ENCODE measurements at regions not wholly inside any gene's neighbourhood (a gene's known extent, or its start where the extent isn't known, plus 50 kb on each side); places are given as distances from the start of the nearest gene placed in this dataset.

- DNase-seq, result no peak
Observed at GRCh38 chr9:99722877-99723276, 98.8 kb upstream of the NR4A3 start.

DNA sequence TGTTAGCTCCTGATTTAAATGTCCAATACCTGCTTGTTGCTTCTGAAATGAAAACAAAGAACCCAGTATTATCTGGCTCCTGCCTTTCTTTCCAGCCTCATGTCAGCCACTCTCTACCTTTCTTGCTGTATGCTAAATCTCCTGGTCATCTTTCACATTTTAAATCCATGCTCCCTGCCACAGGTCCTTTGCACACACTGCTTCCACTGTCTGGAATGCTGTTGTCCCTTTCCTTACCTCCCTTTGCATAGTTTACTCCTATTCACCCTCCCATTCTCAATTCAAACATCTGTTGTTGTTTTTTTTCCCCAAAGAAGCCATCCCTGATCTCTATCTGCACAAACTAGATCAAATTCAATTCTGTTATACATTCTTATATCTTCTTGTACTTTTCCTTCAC, 97.0 kb upstream of the NR4A3 start:
- DNase-seq, result no peak

- no peak for DNase-seq
Observed at GRCh38 chr9:99725852-99726251, 95.8 kb upstream of the NR4A3 start.

GRCh38 chr9:99726758-99727157, 94.9 kb upstream of the NR4A3 start:
- DNase-seq, result no peak

GRCh38 chr9:99730062-99730461, 91.6 kb upstream of the NR4A3 start:
- no peak for DNase-seq

DNA sequence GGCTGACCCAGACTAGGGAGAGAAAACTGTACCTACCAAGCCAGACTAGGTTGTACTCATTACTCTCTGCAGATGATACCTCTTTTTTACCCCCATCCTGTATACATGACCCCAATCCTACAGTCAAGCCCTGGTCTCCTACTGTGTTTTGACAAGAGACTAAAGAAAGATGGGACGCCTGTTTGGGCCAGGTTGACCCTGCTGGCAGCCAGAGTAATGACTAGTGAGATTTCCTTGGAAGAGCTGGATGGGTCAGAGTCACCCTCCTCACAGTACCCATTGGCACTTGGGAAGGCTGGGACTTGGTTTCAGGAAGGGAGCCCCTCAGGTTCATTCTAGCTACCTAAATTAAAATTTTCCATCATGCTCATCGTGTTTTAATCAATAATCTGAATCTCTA, 89.7 kb upstream of the NR4A3 start:
- no peak for DNase-seq

DNA sequence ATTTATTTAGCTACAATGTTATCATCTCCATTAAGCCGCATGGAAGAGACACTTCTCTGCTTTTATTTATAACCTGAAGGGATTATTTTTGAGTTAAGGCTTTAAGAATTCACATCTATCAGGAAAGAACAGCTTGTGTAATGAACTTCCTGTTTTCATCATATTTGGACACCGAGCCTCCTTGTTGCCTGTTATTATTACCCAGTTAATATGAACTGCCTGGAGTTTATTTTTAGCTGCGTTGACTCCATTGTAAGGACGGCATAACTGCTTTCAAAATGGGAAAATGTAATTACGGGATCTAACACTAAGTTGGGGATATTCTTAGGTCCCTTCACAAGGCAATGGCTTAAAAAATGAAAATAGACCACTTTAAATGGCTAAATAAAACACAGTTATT, 89.0 kb upstream of the NR4A3 start:
- DNase-seq, result no peak

DNA sequence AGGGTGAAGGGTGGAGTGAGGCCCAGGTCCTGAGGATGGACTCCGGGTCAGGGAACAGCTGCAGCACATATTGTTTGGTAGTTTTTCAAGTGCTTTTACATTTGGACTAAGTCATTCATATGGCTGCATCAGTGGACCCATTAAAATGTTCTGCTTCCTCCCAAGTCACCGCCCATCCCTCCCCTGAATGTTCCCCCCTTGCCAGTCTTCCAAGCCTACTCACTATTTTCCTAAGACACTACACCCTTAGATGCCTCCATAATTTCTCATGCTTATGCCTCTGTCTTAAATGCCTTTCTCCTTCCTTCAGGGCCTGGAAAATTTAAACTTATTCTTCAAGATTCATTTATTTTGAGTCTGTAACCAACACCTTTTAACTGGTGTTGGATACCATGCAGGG, 86.6 kb upstream of the NR4A3 start:
- no peak for DNase-seq

DNA sequence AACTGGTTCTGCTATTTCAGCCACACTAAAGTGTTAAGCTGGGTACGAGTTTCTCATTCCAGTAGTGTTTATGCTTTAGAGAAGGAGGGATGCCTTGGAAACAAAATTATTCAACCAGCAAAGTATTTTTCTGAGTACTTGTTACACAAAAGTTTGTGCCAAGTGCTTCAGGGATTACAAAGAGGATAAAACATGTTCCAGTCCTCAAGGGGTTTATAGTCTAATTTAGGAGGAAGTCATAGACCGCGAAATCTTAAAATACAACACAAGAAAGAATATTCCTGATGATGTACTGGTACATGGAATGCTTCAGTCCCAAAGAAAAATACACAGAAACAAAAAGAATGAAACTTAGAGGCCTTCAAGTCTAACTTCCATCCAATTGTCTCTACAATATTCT, 85.4 kb upstream of the NR4A3 start:
- DNase-seq, result no peak

GRCh38 chr9:99737649-99738048, 84.0 kb upstream of the NR4A3 start:
- DNase-seq, result no peak

DNA sequence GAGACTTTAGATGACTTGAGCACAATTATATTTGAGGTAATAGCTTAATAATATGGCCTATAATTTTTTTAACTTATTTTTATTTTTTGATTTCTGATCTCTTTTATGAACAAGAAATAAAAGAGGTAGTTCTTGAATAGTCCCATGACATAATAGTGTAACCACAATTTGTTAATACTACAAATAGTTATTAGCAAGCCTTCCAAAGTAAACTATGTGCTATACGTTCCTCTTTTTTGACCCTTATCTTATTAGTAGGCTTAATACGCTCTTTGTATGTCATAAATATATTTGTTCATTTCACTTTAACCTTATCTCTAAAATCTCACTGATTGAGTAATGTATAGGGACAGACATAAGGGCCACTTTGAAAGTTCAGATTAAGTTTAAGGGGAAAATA, 78.7 kb upstream of the NR4A3 start:
- no peak for DNase-seq

DNA sequence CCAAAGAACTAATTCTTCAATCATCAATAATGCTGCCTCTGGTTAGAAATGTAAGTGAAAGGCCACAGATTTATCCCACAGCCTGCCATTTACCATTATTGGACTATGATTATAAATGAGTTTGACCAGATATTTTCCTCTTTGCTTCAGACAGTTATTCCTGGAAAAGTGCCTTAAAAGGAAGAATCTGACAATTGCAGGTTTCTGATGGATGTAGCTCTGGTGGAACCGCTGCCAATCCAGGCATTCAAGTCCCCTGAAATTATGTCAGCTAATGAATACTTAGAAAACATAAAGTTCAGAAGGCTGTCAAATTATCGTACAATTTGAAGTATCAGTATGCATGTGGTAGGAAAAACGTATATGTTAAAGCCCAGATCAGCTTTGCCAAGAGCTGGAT, 78.2 kb upstream of the NR4A3 start:
- no peak for DNase-seq

DNA sequence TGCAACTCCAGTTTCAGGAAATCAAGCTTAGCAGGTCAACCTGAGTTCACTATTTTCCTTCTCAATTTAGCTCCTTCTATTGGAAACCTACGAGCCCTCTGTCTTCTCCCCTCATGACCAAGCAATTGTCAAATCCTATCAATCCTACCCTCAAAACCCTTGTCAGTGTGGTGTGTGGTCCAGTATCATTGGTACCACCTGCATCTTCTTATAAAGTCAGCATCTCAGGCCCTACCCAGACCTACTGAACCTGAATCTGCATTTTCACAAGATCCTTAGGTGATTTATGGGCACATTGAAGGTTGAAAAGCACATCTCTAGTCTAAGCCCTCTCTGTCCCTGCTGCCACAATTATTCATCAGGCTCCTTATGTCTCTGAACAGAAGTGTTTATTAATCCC, 77.6 kb upstream of the NR4A3 start:
- DNase-seq, result no peak

DNA sequence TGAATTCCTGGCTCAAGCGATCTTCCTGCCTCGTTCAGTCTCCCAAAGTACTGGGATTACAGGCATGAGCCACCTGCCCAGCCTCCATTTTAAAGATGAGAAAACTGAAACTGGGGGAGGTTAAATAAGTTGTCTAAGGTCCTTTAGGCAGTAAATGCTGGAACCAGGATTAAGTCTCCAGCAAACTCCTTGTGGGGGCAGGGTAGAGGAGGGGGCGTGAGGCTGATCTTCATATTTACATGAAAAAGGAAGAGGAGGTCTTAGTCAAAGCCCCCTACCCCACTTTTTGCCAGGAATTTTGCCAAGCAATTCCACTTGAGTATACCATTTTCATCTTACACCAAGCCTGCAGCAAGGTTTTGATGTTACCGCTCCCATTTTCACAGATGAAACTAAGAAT, 76.6 kb upstream of the NR4A3 start:
- DNase-seq, result no peak

DNA sequence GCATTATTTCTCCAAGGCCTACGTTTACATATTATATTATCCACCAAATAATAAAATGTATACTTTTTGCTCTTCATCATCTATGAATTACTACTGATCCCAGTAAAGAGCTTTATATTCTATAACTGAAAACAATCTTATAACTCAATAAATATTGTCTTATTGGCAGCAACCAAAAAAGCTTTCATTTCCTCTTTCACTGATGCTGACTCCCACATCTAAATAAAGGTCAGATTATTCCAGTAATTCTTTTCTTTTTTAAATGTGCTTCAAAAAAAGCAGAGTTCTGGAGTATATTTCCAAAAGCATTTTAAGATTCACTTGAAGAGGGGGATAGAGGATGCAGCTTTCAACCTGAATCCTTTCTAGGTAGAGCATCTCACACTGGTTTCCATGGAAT, 75.3 kb upstream of the NR4A3 start:
- no peak for DNase-seq

DNA sequence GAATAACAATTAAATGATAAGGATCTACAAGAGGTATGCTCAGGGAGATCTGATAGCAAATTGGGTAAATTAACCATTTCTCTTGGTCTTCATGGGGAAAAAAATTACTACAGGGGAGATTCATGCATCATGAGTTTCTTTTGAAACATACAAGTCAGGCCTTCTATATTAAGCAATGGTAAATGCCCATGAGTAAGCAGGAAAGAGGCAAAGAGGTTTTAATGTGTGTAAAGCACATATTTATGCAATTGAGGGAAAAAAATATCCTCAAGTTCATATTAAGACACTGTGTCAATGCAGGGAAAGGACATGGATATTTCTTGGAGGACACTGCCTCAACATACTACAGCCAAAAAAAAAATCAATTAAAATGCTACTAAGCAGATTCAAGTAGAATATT, 73.4 kb upstream of the NR4A3 start:
- DNase-seq, result no peak

GRCh38 chr9:99748676-99749075, 73.0 kb upstream of the NR4A3 start:
- DNase-seq, result no peak

GRCh38 chr9:99749641-99750040, 72.0 kb upstream of the NR4A3 start:
- no peak for DNase-seq

DNA sequence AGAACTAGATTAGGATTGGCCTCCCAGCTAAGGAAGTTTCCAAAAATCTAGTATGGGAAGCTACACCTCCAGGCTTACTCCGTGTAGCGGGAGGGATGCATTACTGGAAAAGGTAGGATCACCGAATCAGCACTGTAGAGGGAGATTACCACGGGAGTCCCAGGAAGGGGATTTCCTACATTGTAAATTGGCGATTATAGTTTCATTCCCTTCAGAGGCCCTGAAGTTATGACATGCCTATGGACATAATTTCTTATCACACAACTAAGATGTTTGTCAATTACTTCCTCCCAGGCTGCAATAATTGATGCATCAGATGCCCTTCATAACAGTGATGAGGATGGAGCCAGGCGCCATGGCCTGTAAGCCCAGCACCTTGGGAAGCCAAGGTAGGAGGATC, 71.2 kb upstream of the NR4A3 start:
- no peak for DNase-seq

DNA sequence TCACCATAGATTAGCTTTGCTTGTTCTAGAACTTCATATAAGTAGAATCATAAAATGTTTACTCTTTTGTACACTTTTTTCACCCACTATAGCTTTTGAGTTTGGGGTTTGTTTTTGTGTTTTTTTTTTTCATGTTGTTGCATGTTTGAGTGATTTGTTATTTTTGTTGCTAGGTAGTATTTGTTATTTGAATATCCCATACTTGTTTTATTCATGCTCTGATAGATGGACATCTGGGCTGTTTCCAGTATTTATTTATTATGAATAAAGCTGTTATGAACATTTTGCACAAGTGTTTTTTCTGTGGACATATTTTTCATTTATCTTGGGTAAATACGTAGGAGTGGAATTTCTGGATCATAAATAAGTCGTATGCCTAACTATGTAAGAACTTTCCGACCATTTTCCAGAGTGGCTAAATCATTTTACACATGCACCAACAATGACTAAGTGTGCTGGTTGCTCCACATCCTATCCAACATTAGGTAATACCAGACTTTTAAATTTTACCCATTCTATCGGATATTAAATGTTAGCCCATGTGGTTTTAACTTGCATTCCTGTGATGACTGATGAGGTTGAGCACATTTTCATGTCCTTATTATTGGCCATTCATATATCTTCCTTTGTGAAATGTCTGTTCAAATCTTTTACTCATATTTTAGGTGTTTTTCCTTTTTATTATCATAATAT, 69.1 kb upstream of the NR4A3 start:
- DNase-seq, result no peak

DNA sequence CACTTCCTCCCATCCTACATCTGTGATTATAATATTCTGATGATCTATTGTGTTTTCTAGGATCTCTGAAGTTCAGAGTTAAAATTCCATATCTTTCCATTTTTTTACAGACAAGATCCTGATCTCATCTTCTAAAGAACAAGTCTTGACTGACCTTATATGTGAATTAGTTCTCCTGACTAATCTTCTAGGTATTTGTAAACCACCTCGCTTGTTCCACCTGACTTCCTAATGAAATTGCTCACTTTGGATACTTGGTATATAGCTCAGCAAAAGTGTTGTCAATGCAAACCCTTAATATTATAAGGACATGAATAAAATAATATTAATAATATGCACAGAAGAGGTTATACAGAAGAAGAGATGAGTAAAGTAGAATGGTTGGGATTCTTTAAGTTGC, 68.2 kb upstream of the NR4A3 start:
- DNase-seq, result no peak

DNA sequence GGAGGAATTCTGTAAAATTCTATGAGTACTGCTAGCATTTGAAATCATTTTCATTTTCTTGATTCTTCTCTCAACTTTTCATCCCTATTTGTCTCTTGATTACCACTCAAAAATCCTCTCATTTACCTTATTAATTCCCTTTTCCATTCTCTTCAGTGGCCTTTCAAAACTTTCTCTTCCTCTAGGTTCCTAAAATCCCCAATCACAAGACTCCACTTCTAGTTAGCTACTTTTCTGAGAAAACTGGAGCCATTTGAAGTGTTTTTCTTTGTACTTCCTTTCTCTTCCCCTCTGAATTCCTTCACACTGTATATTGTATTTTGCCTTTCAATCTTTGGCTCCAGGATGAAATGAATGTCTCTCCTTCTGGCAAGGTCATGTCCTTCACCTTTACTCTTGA, 61.3 kb upstream of the NR4A3 start:
- DNase-seq, result no peak

- no peak for DNase-seq
Observed at GRCh38 chr9:99762470-99762869, 59.2 kb upstream of the NR4A3 start.
